GDM1 (cell line): ENCODE measurements at regions not wholly inside any gene's neighbourhood (a gene's known extent, or its start where the extent isn't known, plus 50 kb on each side); places are given as distances from the start of the nearest gene placed in this dataset.

Source experiments
- DNase-seq: peaks from one replicate; lab custom pipeline; 2025; lab: John Stamatoyannopoulos, UW

- DNase-seq: no peak
These were observed 265.9 kb upstream of the NR4A3 start for GRCh38 chr9:99555792-99556191.

DNA sequence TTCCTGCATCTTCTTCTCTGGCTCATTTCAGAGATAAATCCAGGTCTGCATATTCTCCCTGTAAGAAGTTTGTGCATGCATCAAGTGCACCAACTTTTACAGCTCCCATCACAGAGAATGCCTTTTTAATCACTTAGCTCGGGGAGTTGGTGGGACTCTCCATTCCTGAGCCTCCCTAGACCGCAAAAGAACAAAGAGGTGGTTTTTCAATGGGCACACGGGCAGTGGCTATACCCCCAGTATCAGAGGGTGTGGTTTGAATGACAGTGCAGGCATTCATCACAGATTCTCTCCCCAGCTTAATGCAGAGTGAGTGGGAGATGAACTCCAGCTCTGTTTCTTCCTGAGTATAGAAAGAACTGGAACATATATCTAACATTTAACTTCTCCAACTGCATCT lies 264.7 kb upstream of the NR4A3 start:
- DNase-seq: no peak

DNA sequence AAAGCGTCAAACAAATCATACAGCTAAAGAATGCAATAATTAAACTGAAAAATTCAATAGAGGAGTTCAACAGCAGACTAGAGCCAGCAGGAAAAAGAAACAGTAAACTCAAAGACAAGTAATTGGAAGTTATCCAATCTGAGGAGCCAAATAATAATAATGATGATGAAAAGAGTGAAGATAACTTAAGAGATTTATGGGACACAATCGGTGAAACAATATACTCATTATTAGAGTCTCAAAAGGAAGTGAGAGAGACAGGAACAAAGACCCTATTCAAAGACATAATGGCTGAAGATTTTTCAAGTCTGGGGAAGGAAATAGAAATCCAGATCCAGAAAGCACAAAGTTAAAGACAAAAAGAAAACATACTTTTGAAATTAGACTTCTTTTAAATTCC lies 263.9 kb upstream of the NR4A3 start:
- no peak for DNase-seq

DNA sequence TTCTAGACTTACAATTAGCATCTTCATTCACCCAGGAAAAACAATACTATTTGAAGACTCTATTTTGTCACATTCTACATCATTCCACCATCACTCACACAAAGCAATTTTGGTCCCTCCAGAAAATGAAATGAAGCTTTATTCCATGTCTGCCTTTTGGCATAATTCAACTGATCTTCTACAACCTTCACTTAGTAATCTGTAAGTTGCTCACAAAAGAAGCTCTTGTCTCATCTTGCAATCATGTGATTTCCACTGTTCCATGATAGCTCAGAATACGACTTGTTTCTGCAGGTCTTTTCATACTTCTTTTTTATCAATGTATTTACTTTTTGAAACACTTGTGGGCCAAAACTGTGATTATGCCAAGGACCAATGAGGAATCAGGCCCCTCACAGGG lies 261.9 kb upstream of the NR4A3 start:
- no peak for DNase-seq

- DNase-seq: no peak
These were observed 261.1 kb upstream of the NR4A3 start for GRCh38 chr9:99560561-99560960.

DNA sequence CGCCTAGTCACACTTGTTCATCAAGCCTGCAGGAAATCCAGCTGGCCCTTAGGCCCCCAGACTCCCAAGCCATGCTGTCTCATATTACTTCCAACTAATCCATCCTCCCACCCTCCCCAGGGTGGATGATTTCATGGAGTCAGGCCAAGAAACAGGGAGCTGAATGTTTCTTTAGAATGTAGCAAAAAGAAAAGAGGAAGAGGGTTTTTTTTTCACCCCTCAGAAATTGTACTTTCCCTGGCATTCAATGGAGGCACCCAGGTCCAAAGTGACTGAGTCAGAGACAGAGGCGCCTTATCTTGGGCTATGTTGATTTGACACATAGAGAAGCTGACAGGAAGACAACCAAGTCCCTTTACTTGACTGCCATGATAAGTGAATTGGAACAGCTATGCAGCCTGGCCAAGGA lies 260.2 kb upstream of the NR4A3 start:
- no peak for DNase-seq

GRCh38 chr9:99561961-99562565 lies 259.6 kb upstream of the NR4A3 start:
- DNase-seq: no peak

- DNase-seq: no peak
These were observed 258.3 kb upstream of the NR4A3 start for GRCh38 chr9:99563364-99563763.

GRCh38 chr9:99565203-99565602 lies 256.5 kb upstream of the NR4A3 start:
- no peak for DNase-seq

DNA sequence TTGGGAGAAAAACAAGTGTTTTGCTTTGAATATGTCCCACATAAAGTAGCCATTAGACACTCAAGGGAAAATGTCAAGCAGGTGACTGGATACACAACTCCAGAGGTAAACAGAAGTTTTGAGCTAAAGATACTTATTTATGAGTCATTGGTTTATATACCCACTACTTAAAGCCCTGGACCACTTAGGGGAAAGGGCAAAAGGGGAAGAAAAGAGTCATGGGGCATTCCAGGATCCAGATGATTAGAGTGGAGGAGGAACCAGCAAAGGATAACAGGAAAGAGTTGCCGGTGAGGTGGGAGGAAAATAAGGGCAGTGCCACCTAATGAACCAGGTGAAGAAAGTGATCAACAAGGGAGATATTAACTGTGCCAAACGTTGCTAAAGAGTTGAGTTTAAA lies 254.2 kb upstream of the NR4A3 start:
- DNase-seq: no peak

GRCh38 chr9:99569840-99570239 lies 251.8 kb upstream of the NR4A3 start:
- no peak for DNase-seq

- DNase-seq: no peak
These were observed 249.1 kb upstream of the NR4A3 start for GRCh38 chr9:99572567-99572966.

- no peak for DNase-seq
These were observed 248.6 kb upstream of the NR4A3 start for GRCh38 chr9:99573085-99573484.

GRCh38 chr9:99573886-99574285 lies 247.8 kb upstream of the NR4A3 start:
- no peak for DNase-seq

DNA sequence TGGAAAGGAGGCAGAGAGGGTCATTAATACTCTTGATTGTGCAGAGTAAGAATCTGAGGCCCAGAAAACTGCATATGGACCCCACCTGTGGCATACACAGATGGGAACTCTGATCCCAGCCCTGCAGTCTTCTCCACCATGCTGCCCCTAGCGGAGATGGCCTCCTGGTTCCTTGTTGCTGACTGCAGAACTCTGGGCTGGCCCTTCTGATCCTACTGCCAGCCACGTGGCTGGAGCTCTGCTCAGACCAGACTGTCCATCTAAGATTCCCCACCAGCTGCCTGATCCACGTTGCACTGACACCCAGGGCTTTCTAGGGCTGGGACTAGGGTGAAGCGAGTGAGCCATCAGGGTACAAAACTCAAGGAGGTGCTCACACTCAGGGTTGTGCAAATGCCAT lies 245.7 kb upstream of the NR4A3 start:
- no peak for DNase-seq

- no peak for DNase-seq
These were observed 244.8 kb upstream of the NR4A3 start for GRCh38 chr9:99576876-99577275.

DNA sequence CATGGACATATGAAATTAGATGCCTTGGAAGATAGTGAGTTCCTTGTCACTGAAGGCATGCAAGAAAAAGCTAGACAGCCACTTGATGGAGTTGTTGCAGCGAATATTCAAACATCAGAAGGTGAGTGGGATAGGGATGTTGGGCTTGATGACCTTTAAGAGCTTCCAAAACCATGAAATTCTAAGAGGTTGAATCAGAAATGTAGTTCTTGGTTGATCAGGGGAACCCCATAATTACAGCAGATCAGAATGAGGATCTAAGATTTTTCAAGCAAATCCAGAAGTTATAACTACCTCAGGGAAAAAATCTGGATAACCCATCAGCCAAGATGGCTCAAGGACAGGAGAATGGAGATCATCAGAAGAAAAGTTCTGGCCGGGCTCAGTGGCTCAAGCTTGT lies 244.3 kb upstream of the NR4A3 start:
- DNase-seq: no peak

GRCh38 chr9:99578666-99579065 lies 243.0 kb upstream of the NR4A3 start:
- no peak for DNase-seq

- DNase-seq: no peak
These were observed 241.7 kb upstream of the NR4A3 start for GRCh38 chr9:99579964-99580363.

GRCh38 chr9:99582814-99583213 lies 238.9 kb upstream of the NR4A3 start:
- no peak for DNase-seq

DNA sequence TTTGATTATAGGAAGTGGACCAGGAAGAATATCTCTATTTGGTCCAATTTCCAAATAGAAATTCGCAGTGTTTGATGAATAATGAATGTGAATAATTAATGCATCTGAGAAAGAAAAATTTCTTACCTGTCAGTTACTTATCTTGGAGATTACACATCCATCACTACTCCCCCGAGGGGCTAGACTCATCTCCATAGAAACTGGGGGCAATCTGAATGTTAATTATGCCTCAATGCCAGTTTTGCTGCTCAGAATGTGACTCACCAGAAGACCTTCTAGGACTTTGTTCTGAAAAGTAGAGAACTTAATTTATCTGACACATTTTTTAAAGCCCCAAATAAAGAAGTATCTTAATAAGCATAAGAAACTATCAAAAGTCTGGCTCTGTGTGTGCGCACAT lies 233.4 kb upstream of the NR4A3 start:
- DNase-seq: no peak

DNA sequence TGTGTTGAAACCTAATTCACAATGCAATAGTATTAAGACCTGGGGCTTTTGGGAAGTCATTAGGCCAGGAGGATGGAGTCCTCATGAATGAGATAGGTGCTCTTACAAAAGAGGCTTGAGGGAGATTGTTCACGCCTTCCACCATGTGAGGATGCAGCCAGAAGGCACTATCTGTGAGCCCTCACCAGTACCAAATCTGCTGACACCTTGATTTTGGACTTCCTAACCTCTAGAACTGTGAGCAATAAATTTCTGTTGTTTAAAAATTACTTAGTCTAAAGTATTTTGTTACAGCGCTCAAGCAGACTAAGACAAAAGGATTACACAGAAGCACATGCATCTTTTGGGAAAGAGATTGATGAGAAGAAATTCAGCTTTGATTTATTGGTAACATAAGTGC lies 232.9 kb upstream of the NR4A3 start:
- DNase-seq: no peak

GRCh38 chr9:99590410-99590809 lies 231.3 kb upstream of the NR4A3 start:
- no peak for DNase-seq

- peak; percentile 17 for DNase-seq
These were observed 230.8 kb upstream of the NR4A3 start for GRCh38 chr9:99590840-99591239.

GRCh38 chr9:99591770-99592169 lies 229.9 kb upstream of the NR4A3 start:
- DNase-seq: no peak
